CD4-positive, alpha-beta T cell treated with Interferon alpha-2 for 1 hour (primary cell): ENCODE measurements at regions not wholly inside any gene's neighbourhood (a gene's known extent, or its start where the extent isn't known, plus 50 kb on each side); places are given as distances from the start of the nearest gene placed in this dataset.
"Not testable (repeated sequence)": the region's sequence is repeated elsewhere in the genome, so short reads cannot be mapped to it uniquely, and the experiment has no call there.

Experiments used
- DNase-seq, 2 donors: peaks; one replicate each; pipeline ENCODE4 v3.0.0-alpha.2; 2020 to 2022

- DNase-seq = not testable (repeated sequence)
Measured at GRCh38 chr4:56134834-56135233, 186.1 kb downstream of the CEP135 start.

DNA sequence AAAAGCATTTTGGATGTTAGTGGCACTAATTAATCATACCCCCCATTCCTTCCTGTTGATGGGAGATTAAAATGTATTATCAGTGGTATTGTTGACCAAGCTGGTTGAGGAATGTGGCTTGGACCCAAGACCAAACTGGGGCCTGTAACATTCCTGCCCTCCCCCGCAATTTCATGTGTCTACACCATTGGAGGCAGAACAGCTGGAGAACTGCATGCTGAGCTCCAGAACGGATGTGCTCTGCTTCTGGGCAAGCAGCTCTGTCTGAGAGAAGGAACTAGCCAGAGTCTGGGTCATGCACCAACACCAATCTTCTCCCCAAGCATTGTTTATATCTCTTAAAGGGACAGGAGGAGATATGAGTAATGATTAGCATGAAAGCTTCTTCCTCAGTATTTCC lies 185.5 kb downstream of the CEP135 start:
- DNase-seq = no peak

DNA sequence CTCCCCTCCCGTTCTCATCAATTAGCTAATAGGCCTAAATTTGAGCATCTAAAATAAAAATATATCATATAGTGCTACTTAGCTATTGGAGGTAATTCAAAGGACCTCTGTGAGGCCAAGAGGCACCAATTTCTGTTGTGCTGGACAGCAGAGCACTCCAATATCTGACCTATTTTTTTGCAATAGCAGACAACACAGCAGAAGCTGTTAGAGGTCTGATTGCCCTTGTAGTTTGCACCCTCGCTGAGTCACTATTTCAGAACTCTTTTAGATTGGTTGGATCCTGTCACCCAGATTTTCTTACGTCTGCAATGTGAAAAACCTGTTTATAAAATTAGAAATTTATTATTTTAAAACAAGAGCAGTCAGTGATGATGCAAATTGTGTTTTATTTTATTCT lies 184.1 kb downstream of the CEP135 start:
- no peak for DNase-seq

GRCh38 chr4:56132188-56132587 lies 183.4 kb downstream of the CEP135 start:
- not testable (repeated sequence) for DNase-seq

- no peak for DNase-seq
Measured at GRCh38 chr4:56130606-56131155, 181.9 kb downstream of the CEP135 start.

GRCh38 chr4:56129431-56129861 lies 180.7 kb downstream of the CEP135 start:
- no peak for DNase-seq

DNA sequence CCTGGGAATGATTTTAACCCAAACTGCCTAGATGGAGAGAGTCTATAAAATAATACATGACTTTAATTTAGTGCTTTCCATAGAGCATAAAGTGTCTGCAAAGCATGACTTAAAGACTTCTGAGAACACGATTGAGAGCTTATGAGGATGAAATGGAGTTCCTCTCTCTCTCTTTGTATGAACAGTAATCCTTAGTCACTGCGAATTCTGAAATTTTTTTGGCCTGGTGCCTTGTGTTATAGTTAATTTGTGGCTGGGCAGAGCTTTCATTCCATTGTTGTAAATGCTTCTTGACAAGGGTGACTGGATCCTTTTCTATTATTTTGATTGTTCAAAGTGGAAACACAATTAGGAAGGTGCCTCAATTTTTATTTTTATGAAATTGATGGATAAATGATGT lies 179.5 kb downstream of the CEP135 start:
- DNase-seq = no peak

DNA sequence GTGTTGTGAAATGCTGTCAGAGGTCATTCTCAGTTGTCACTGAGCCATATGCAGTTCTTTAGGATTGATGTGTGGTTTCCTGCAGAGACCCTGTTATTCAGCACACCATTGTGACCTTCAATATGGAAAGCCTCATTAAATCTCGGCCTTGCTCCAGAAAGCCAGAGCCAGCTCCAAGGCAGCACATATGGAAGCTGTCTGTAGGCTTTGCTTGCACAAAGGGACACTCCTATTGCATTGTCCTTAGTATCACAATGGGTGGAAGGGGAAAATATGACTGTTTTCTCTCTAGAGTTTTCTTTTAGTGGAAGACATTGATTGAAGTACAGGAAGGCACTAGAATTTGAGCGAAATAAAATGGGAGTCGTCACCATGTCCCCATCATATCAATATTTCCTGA lies 179.0 kb downstream of the CEP135 start:
- DNase-seq = no peak

- no peak for DNase-seq
Measured at GRCh38 chr4:56123547-56123946, 174.8 kb downstream of the CEP135 start.

- no peak for DNase-seq
Measured at GRCh38 chr4:56123051-56123450, 174.3 kb downstream of the CEP135 start.

DNA sequence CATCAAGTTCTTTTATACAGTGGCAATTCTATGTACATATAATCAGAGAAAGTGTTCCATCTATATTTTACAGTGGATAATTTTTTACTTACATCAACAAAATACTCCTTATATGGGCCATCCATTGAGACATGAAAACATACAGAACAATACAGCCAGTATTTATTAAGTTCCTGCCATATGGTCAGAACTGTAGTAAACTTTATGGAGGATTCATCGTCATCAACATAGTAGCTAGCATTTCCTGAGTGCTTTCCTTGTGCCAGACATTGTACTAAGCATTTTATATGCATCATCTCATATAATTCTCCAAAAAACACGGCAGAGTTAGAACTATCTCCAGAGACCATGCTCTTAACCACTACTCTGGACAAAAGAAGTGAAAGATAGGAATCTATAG lies 170.1 kb downstream of the CEP135 start:
- no peak for DNase-seq

GRCh38 chr4:56118055-56118454 lies 169.3 kb downstream of the CEP135 start:
- DNase-seq = no peak

- no peak for DNase-seq
Measured at GRCh38 chr4:56115898-56116297, 167.2 kb downstream of the CEP135 start.

DNA sequence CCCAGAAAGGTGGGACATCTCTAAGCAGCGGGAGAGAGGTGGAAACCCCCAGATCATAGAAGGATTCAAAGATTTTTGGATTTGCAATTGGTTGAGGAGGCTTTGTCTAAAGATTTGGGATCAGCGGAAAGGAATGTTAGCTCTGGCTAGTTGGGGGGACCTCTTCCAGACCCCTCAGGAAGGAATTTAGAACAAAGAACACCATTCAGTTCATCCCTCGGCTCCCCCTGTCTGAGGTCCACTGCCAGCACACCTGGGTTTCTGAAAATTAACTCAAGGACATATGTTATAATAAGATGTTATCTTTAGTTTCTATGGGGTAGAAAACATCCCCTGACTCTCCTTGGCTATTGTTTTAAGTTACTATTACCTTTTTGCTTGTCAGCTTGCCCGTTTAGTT lies 163.6 kb downstream of the CEP135 start:
- no peak for DNase-seq

DNA sequence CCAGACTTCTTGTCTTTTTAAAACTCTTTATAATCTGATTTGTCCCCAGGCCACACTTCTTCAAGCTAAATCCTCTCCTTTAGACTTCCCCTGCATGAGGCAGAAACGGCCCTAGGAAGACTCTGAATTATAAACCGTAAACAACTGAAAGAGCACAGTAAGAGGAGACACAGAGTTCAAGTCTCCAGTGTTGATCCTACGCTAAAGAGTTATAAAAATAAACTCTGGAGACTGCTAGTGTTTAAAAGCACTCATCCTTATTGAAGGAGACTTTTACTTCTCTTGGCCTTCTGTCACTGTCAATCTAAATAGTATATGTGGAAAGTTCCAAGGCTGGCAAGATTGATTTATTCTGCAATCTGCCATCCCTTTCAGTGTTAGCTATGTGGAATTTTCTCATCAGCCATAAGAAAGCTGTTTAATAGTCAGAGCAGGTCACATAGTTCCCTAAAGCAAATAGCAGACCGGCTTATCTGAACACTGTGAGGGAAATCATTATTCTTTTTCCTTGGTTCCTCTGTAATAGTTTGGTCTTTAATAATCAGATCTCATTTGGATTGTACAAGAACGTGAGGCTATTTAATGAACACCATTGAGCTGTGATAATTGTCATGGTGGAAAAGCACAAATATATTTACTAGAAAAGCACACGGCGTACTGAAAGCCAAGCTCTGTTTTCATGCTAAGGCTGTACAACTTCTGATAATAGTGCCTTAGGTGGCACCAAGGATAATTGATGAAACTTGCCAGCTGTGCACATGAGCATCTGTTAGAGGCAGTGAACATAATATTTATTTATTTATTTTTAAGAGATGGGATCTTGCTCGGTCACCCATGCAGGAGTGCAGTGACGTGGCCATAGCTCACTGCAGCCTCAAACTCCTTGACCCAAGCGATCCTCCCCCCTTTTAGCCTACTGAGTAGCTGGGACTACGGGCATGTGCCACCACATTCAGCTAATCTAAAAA lies 157.7 kb downstream of the CEP135 start:
- DNase-seq = no peak

- no peak for DNase-seq
Measured at GRCh38 chr4:56104188-56104587, 155.4 kb downstream of the CEP135 start.

- no peak for DNase-seq
Measured at GRCh38 chr4:56102601-56103000, 153.9 kb downstream of the CEP135 start.

DNA sequence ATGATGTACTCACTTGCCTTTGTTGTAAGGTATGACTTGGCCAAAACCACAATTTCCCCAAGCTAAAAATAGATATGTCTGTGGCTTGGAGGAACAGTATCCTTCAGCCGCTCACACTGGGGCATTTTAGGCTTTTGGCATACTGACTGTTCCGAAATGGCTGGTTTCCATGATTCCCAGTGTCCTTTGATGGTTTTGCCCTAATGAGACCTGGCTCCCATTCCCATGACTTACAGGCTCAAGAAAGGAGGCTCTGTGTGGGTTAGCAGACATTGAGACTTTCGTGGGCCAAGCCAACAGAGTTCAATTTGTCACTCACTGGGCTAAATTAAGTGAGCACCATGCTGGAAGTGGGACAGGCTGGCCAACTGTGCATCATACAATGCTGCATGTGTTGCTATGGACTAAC lies 150.6 kb downstream of the CEP135 start:
- DNase-seq = no peak

DNA sequence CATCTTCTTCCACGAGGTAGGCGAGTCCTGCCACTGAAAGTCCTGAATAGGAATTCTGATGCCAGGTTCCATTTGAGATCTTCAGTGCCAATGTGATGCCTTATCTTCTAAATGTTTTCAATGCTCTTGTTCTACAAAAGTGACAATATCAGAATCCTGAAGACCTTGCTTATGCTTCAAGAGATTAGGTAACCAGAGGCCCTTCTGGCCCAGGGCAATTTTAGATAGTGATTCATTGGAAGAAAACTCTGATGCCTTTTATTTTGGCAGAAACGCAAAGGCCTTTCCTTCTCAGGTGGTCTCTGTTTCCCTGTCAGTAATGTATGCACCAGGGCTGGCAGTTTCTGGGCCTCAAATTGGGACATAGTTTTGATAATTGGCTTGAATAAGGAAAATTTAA lies 144.8 kb downstream of the CEP135 start:
- DNase-seq = no peak

DNA sequence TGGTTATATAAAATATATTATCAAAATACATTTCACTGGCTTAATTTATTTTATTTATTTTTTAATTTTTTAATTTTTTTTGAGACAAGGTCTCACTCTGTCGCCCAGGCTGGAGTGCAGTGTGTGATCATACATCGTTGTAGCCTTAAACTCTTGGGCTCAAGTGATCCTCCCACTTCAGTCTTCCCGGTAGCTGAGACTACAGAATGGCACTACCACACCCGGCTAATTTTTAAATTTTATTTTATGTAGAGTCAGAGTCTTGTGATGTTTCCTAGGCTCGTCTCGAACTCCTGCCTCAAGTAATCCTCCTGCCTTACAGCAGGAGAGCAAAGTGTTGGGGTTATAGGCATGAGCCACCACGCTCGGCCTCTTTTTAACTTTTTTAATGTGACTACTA lies 143.8 kb downstream of the CEP135 start:
- DNase-seq = no peak

- DNase-seq = no peak
Measured at GRCh38 chr4:56086561-56086960, 137.8 kb downstream of the CEP135 start.

DNA sequence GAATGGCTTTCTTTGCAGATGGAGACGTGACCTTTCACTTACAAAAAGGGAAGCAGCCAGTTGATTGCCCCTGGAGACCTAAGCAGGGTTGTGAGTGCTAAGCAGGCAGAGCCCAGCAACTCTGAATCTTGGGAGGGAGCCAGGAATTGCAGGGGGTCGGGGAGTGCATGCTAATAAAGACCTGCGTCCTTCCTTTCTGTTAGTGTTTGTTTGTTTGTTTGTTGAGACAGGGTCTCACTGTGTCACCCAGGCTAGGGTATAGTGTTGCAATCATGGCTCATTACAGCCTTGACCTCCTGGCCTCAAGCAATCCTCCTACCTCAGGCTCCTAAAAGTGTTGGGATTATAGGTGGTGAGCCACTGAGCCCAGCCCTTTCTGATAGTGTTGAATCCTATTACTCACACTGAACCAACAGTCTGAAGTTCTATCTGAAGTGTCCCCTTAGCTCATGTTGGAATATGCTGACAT lies 137.4 kb downstream of the CEP135 start:
- no peak for DNase-seq

- no peak for DNase-seq
Measured at GRCh38 chr4:56085275-56085674, 136.5 kb downstream of the CEP135 start.

GRCh38 chr4:56084851-56085250 lies 136.1 kb downstream of the CEP135 start:
- DNase-seq = no peak
